ENCODE measurements at regions not wholly inside any gene's neighbourhood (a gene's known extent, or its start where the extent isn't known, plus 50 kb on each side); places are given as distances from the start of the nearest gene placed in this dataset.
A peak's percentile ranks its signal among the peaks of the same experiment; 100 is the strongest.
"Not testable (repeated sequence)": the region's sequence is repeated elsewhere in the genome, so short reads cannot be mapped to it uniquely, and the experiment has no call there.

DNA sequence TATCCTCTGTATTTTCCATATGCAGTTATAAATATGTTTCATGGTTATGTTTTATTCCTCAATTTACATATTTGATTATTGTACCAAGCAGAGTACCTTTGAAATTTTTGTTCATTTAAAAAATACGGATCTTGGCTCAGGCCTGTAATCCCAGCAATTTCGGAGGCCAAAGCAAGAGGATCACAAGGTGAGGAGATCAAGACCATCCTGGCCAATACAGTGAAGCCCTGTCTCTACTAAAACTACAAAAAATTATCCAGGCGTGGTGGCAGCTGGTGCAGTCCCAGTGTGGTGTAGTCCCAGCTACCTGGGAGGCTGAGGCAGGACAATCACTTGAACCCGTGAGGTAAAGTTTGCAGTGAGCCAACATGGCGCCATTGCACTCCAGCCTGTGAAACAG lies 251.2 kb upstream of the TPTE start:
- not testable (repeated sequence) for H3K27ac ChIP-seq (ENCODE audit: low read depth); H3K36me3 ChIP-seq (ENCODE audit: insufficient read depth); H3K4me3 ChIP-seq (ENCODE audit: low read depth, low read length); H3K4me1 ChIP-seq (ENCODE audit: insufficient read depth)
- peak; percentile 14 for DNase-seq (ENCODE audit: extremely low spot score)
- 55% methylated on average over 5 of the region's 5 CpGs for WGBS

DNA sequence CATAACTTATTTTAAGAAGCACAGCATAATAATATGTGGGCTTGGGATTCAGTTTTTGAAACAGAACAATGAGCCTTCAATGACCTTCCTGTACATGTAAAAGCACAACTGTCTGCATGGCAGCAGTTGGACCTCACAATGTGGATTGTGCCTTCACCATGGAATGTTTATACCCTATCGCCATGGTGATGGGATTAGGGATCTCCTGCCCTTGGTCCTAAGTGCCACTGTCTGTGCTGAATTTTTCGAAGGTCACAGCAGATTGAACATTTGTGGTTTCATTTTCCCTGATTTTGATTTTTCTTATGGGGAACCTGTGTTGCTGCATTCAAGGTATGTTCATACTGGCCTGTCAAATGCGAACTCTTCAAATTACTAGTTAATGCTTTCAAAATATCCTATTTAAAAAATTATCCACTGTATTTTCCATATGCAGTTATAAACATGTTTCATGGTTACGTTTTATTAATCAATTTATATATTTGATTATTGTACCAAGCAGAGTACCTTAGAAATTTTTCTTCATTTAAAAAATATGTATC lies 249.6 kb upstream of the TPTE start:
- not testable (repeated sequence) for H3K4me1 ChIP-seq (ENCODE audit: insufficient read depth); H3K27ac ChIP-seq (ENCODE audit: low read depth); H3K36me3 ChIP-seq (ENCODE audit: insufficient read depth); DNase-seq (ENCODE audit: extremely low spot score); H3K4me3 ChIP-seq (ENCODE audit: low read depth, low read length)
- WGBS, result 65% methylated on average over 4 of the region's 4 CpGs

DNA sequence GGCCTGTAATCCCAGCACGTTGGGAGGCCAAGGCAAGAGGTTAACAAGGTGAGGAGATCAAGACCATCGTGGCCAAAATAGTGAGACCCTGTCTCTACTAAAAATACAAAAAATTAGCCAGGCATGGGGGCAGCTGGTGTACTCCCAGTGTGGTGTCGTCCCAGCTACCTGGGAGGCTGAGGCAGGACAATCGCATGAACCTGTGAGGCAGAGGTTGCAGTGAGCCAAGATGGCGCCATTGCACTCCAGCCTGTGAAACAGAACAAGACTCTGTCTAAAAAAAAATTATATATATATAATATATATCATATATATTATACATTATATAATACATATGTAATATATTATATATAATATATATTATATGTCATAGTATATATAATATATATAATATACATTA lies 249.2 kb upstream of the TPTE start:
- no peak overlapping the region for H3K4me3 ChIP-seq (ENCODE audit: low read depth, low read length)
- WGBS, result 58% methylated on average over 5 of the region's 5 CpGs
- H3K36me3 ChIP-seq (ENCODE audit: insufficient read depth), result no peaks in the 10 kb centered on the region
- peak; percentile 13 for DNase-seq (ENCODE audit: extremely low spot score)
- H3K4me1 ChIP-seq (ENCODE audit: insufficient read depth), result no peaks in the 10 kb centered on the region
- H3K27ac ChIP-seq (ENCODE audit: low read depth), result no peak overlapping the region

DNA sequence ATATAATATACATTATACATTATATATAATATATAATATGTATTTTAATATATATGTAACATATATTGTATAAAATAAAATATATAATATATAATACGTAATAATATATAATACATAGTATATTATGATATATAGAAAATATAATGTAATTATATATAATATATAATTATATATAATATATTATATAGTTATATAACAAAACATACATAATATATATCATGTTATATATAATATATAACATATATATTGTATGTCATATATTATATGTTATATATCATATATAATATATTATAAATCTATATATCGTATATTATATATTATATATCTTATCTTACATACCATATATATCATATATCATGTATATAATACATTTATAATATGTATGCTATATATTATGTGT lies 248.2 kb upstream of the TPTE start:
- Histone ChIP-seq H3K27ac (ENCODE audit: low read depth) (no peak overlapping the region), H3K4me3 (ENCODE audit: low read depth, low read length) (no peak overlapping the region), H3K4me1 (ENCODE audit: insufficient read depth) (no peaks in the 10 kb centered on the region), H3K36me3 (ENCODE audit: insufficient read depth) (no peaks in the 10 kb centered on the region)
- DNase-seq (ENCODE audit: extremely low spot score), result no peak
- WGBS, result 58% methylated on average over 2 of the region's 2 CpGs

DNA sequence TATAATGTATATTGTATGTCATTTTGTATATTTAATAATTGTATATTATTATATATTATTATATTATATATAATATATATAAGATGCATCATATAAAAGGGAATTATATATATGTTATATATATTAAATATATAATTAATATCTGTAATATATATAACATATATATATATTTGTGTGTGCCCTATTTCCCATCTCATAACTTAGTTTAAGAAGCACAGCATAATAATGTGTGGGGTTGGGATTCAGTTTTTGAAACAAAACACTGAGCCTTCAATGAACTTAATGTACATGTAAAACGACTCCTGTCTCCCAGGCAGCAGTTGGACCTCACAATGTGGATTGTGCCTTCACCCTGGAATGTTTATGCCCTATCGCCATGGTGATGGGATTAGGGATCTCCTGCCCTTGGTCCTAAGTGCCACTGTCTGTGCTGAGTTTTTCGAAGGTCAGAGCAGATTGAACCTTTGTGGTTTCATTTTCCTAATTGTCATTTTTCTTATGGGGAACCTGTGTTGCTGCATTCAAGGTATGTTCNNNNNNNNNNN lies 247.5 kb upstream of the TPTE start:
- H3K4me3 ChIP-seq (ENCODE audit: low read depth, low read length); H3K36me3 ChIP-seq (ENCODE audit: insufficient read depth); H3K27ac ChIP-seq (ENCODE audit: low read depth); H3K4me1 ChIP-seq (ENCODE audit: insufficient read depth); DNase-seq (ENCODE audit: extremely low spot score): not testable (repeated sequence)
- WGBS, result 68% methylated on average over 3 of the region's 3 CpGs

Data from urinary bladder (tissue), 3 donors.